HCT116 (cell line): ENCODE measurements at regions not wholly inside any gene's neighbourhood (a gene's known extent, or its start where the extent isn't known, plus 50 kb on each side); places are given as distances from the start of the nearest gene placed in this dataset.

Source experiments
- ATF3 ChIP-seq: IDR thresholded peaks from 2 replicates; pipeline ENCODE4 v1.6.1; 2012
- EZH2 ChIP-seq: fragments of 200-600 bp; sonication (generic); IDR thresholded peaks from 2 replicates; pipeline ENCODE4 v1.6.1; 2017; ENCODE audit warnings: antibody characterized with exemption, mixed run types
- EZH2phosphoT487 ChIP-seq: fragments of 200-600 bp; IDR thresholded peaks from 2 replicates; pipeline ENCODE4 v1.6.1; 2018; ENCODE audit warnings: antibody characterized with exemption, borderline replicate concordance
- JUND ChIP-seq: IDR thresholded peaks from 2 replicates; pipeline ENCODE4 v1.6.1; 2012
- POLR2A ChIP-seq: IDR thresholded peaks from 2 replicates; pipeline ENCODE4 v1.7.0; 2011; ENCODE audit warnings: borderline replicate concordance; ENCODE audit not compliant: insufficient read depth, insufficient read length; ENCODE audit errors: extremely low read depth
- SIN3A ChIP-seq: IDR thresholded peaks from 2 replicates; pipeline ENCODE4 v1.6.1; 2012; ENCODE audit warnings: low read depth
- SP1 ChIP-seq: IDR thresholded peaks from 2 replicates; pipeline ENCODE4 v1.6.1; 2012; ENCODE audit warnings: low read depth
- TF ChIP-seq, protein P1 (sequence below), 3 experiments: fragments of 200-600 bp in 1 of 3; sonication (generic) in 1 of 3; IDR thresholded peaks in 2 of 3; conservative IDR thresholded peaks in 1 of 3; 2 replicates each; pipeline ENCODE4 v1.5.1; 2012 to 2017; ENCODE audit warnings: low read depth in 2 of 3, low read length in 2 of 3, antibody characterized with exemption in 1 of 3, borderline replicate concordance in 1 of 3, control low read depth in 1 of 3, mild to moderate bottlenecking in 1 of 3, mixed read lengths in 1 of 3, mixed run types in 1 of 3, moderate library complexity in 1 of 3; ENCODE audit not compliant: insufficient read depth in 1 of 3
- TF ChIP-seq, protein P2 (sequence below): IDR thresholded peaks from 2 replicates; pipeline ENCODE4 v1.6.1; 2012
- TF ChIP-seq, protein P3 (sequence below): IDR thresholded peaks from 2 replicates; pipeline ENCODE4 v1.6.1; 2012; ENCODE audit warnings: low read depth

DNA sequence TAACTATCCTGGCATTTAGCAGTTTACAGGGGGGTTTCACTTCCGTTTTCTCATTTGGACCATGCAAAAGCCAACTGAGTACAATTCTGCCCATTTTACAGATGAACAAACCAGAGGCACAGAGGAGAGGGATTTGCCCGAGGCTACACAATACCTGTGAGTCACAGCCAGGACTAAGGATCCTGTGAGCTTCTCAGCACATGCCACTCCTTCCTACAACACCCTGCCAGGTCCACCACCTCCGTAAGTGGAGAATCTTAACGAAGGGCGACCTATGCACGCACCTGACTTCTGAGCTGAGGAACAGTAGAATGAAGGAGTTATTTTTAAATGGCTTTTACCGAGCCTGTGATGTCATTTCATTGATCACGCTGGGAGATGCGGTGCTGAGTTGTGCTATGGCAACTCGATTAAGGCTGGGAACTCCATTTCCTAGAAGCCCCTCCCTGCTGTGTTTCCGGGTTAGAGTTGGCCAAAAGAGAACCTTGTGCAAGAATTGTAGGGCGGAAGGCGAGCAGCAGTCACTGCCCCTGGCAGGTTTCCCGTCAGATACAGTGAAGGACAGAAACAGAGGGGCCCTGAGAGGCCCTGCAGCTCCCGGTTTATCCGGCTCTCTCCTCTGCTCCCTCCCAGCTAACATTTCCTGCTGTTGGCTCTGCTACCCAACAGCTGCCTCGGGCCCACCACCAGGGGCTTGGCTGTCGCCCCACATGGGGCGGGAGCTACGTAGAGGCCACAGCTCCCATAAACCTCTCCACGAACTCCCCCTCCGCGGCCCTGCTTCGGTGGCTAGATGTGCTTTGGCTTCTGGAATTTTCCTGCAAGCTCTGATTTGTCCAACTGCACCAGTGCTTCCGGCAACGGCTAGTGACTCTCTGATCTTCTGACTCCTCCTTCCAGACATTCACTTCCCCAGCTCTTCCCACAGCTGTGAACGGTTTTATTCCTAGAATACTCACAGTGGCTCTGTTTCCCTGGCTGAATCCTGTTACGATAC, 75.1 kb upstream of the USP9X start:
- TF ChIP-seq POLR2A (no peak), EZH2 (no peak), EZH2phosphoT487 (no peak), ATF3 (no peak), JUND (no peak), SIN3A (no peak), SP1 (no peak)
- TF ChIP-seq, protein P1, sequence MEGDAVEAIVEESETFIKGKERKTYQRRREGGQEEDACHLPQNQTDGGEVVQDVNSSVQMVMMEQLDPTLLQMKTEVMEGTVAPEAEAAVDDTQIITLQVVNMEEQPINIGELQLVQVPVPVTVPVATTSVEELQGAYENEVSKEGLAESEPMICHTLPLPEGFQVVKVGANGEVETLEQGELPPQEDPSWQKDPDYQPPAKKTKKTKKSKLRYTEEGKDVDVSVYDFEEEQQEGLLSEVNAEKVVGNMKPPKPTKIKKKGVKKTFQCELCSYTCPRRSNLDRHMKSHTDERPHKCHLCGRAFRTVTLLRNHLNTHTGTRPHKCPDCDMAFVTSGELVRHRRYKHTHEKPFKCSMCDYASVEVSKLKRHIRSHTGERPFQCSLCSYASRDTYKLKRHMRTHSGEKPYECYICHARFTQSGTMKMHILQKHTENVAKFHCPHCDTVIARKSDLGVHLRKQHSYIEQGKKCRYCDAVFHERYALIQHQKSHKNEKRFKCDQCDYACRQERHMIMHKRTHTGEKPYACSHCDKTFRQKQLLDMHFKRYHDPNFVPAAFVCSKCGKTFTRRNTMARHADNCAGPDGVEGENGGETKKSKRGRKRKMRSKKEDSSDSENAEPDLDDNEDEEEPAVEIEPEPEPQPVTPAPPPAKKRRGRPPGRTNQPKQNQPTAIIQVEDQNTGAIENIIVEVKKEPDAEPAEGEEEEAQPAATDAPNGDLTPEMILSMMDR (IDR thresholded peaks at IDR 0.05 in 2 of 3, conservative IDR thresholded peaks at IDR 0.05 in 1 of 3; ENCODE audit: borderline replicate concordance in 1 of 3, insufficient read depth in 1 of 3, low read depth in 2 of 3, low read length in 2 of 3): no peak
- TF ChIP-seq, protein P2, sequence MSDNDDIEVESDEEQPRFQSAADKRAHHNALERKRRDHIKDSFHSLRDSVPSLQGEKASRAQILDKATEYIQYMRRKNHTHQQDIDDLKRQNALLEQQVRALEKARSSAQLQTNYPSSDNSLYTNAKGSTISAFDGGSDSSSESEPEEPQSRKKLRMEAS: no peak
- TF ChIP-seq, protein P3, sequence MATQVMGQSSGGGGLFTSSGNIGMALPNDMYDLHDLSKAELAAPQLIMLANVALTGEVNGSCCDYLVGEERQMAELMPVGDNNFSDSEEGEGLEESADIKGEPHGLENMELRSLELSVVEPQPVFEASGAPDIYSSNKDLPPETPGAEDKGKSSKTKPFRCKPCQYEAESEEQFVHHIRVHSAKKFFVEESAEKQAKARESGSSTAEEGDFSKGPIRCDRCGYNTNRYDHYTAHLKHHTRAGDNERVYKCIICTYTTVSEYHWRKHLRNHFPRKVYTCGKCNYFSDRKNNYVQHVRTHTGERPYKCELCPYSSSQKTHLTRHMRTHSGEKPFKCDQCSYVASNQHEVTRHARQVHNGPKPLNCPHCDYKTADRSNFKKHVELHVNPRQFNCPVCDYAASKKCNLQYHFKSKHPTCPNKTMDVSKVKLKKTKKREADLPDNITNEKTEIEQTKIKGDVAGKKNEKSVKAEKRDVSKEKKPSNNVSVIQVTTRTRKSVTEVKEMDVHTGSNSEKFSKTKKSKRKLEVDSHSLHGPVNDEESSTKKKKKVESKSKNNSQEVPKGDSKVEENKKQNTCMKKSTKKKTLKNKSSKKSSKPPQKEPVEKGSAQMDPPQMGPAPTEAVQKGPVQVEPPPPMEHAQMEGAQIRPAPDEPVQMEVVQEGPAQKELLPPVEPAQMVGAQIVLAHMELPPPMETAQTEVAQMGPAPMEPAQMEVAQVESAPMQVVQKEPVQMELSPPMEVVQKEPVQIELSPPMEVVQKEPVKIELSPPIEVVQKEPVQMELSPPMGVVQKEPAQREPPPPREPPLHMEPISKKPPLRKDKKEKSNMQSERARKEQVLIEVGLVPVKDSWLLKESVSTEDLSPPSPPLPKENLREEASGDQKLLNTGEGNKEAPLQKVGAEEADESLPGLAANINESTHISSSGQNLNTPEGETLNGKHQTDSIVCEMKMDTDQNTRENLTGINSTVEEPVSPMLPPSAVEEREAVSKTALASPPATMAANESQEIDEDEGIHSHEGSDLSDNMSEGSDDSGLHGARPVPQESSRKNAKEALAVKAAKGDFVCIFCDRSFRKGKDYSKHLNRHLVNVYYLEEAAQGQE: no peak
